ENCODE measurements at regions not wholly inside any gene's neighbourhood (a gene's known extent, or its start where the extent isn't known, plus 50 kb on each side); places are given as distances from the start of the nearest gene placed in this dataset.

DNA sequence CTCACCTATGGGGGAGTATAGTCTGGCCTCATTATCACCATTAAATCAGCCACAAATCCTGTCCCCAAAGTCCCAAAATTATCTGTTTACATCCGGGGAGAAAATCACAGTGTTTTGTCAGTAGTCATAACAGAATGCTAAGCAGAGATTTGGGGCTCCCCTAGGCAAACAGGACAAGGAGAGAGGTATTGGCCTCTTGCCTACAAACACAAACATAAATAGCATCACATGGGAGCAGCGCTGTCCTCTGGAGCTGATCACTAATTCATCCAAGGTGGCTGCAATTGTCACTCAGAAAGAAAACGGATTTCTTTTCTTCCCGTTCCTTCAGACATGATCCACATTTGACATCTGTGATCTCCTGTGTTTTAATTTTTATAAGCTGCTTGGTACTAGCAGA lies 1028.1 kb downstream of the NTRK3 start:
- TF ChIP-seq CTCF (IDR thresholded peaks at IDR 0.05) (no peak), POLR2A (IDR thresholded peaks at IDR 0.05) (no peak), POLR2AphosphoS5 (IDR thresholded peaks at IDR 0.05) (no peak)
